Rectal smooth muscle tissue (tissue), 1 donor: ENCODE measurements at regions not wholly inside any gene's neighbourhood (a gene's known extent, or its start where the extent isn't known, plus 50 kb on each side); places are given as distances from the start of the nearest gene placed in this dataset.

Experiments
- H3K27ac ChIP-seq: one replicate; pipeline ENCODE4 v1.7.0; 2013; ENCODE audit warnings: low read depth, low read length, inconsistent platforms
- H3K27me3 ChIP-seq: one replicate; pipeline ENCODE4 v1.7.0; 2013; ENCODE audit warnings: low read length; ENCODE audit not compliant: control insufficient read depth, insufficient read depth
- H3K36me3 ChIP-seq: one replicate; pipeline ENCODE4 v1.7.0; 2013; ENCODE audit warnings: low read length; ENCODE audit not compliant: control insufficient read depth, insufficient read depth
- H3K4me1 ChIP-seq: one replicate; pipeline ENCODE4 v1.7.0; 2013; ENCODE audit warnings: low read length; ENCODE audit not compliant: control insufficient read depth, insufficient read depth
- H3K4me3 ChIP-seq: one replicate; pipeline ENCODE4 v1.7.0; 2013; ENCODE audit warnings: low read length
- H3K9ac ChIP-seq: one replicate; pipeline ENCODE4 v1.7.0; 2013; ENCODE audit warnings: low read length

DNA sequence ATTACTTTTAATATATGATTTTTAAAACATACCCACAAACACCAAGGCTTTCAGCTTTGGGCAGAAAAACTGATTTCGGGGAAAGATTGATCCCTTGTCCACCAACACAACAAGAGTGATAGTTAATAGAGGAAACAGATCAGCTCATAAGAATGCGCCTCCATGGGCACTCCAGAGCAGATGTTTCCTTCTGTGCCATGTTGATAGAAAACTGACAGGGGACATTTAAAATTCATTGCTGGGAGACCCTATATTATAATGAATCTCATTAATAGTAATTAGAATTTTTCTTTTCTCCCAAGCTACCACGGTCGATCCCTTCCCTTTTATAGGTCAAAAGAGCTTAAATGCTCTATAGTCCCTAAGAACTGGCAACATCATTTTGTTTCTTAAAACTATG, 431.2 kb downstream of the IRS2 start:
- Histone ChIP-seq H3K4me1 (no peaks in the 10 kb centered on the region), H3K27me3 (no peaks in the 10 kb centered on the region), H3K36me3 (no peaks in the 10 kb centered on the region), H3K27ac (no peak overlapping the region), H3K4me3 (no peak overlapping the region), H3K9ac (no peak overlapping the region)

DNA sequence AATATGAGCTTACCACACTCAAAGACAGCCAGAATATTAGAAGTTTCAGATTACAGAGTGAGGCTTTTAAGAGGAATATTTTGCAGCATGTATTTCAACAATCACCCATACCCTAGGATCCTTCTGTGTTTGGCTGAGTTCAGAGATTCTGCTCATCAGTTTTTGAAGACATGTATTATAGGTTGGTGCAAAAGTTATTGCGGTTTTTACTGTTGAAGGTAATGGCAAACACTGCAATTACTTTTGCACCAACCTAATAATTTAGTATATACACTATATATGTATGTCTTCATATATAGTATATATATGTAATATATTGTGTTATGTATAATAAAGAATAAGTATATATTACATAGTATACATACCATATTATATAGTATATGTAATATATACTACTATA, 435.1 kb downstream of the IRS2 start:
- H3K9ac ChIP-seq, result no peak overlapping the region
- H3K36me3 ChIP-seq, result no peaks in the 10 kb centered on the region
- no peaks in the 10 kb centered on the region for H3K27me3 ChIP-seq
- H3K27ac ChIP-seq, result no peak overlapping the region
- no peak overlapping the region for H3K4me3 ChIP-seq
- H3K4me1 ChIP-seq, result no peaks in the 10 kb centered on the region

DNA sequence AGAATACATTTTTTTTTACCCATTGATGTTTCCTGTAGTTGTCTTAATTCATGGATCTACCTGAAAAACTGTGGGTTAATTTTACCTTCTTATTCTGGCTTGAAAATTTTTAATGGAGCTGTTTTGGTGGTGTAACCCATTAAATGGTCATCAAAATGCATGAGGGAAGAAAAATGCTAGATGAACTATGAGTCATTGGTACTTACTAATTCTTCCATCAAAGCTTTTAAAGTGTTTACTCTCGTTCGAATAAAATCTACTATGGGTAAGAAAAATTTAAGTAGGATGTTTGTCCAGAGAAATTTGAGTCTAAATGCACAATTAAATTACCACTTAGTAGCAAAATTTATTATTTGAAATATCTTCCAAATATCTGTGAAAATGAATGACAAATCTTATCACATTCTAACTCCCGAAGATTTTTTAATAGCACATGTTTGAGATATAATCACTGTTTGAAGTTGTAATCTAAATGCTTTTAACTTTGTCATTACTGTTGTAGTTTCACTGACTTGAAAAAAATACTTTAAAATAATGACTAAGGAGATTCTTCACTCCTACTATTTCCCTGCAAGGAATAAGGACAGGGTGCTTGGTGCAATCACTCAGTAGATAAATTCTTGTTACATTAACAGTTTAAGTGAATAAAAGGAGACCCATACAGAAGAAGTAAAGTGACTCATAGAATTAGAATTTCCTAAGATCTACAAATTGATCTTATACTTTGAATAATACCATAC, 437.7 kb downstream of the IRS2 start:
- H3K4me1 ChIP-seq, result no peaks in the 10 kb centered on the region
- no peak overlapping the region for H3K9ac ChIP-seq
- no peak overlapping the region for H3K4me3 ChIP-seq
- no peaks in the 10 kb centered on the region for H3K36me3 ChIP-seq
- H3K27ac ChIP-seq, result no peak overlapping the region
- no peaks in the 10 kb centered on the region for H3K27me3 ChIP-seq

GRCh38 chr13:109346060-109346459, 440.3 kb downstream of the IRS2 start:
- H3K27me3 ChIP-seq, result no peaks in the 10 kb centered on the region
- H3K27ac ChIP-seq, result no peak overlapping the region
- no peaks in the 10 kb centered on the region for H3K36me3 ChIP-seq
- H3K4me1 ChIP-seq, result no peaks in the 10 kb centered on the region
- H3K9ac ChIP-seq, result no peak overlapping the region
- H3K4me3 ChIP-seq, result no peak overlapping the region

DNA sequence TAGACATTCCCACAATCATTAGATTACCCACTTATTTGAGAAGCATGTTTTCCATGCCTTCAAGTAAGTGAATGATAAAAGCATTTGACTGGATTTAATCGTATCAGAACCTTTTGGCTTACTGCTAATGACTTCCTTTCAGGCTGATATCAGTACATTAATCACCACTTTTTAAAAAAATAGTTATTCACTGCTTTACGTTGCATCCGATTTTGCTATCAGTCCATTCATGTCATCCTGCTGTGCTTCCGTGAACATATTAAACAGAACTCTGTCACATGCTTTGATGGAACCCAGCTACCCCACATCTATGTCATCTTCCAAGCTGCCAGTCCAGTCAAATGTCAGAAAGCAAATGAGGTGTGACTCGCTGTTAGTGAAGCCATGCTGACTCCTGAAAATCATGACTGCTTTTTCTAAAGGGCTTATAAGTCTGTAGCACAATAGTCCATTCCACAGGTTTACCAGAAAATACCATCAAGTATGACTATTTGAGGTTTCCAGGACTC, 440.9 kb downstream of the IRS2 start:
- no peaks in the 10 kb centered on the region for H3K4me1 ChIP-seq
- no peak overlapping the region for H3K9ac ChIP-seq
- no peaks in the 10 kb centered on the region for H3K36me3 ChIP-seq
- no peak overlapping the region for H3K27ac ChIP-seq
- H3K27me3 ChIP-seq, result no peaks in the 10 kb centered on the region
- no peak overlapping the region for H3K4me3 ChIP-seq

DNA sequence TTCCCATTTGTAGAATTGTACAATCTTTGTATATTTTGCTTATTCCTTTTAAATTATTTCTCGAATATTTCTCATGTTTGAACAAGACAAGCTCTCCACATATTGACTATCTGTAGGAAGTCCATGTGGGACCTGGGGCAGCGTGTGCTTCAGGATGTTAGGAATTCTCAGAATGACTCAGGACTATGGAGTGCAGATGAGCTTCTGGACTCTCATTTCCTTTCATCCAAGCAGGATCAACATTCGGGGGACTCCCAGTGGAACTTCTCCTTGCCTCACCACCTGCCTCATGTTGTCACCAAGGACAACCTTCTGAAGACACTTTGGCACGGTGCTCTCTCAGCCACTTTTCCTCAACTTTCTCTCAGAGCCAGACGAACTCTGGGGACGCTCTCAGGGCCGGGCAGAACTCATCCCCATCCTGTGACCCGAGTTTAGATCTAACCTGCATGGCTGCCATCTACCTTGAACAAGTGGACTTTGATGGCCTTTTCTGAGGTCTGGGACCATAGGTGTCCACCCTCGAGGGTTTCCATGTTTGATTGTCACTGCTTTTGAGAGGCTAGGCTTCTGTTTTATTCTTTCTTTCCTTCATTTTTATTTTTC, 441.7 kb downstream of the IRS2 start:
- no peaks in the 10 kb centered on the region for H3K36me3 ChIP-seq
- H3K4me3 ChIP-seq, result no peak overlapping the region
- no peaks in the 10 kb centered on the region for H3K27me3 ChIP-seq
- no peaks in the 10 kb centered on the region for H3K4me1 ChIP-seq
- no peak overlapping the region for H3K9ac ChIP-seq
- no peak overlapping the region for H3K27ac ChIP-seq

DNA sequence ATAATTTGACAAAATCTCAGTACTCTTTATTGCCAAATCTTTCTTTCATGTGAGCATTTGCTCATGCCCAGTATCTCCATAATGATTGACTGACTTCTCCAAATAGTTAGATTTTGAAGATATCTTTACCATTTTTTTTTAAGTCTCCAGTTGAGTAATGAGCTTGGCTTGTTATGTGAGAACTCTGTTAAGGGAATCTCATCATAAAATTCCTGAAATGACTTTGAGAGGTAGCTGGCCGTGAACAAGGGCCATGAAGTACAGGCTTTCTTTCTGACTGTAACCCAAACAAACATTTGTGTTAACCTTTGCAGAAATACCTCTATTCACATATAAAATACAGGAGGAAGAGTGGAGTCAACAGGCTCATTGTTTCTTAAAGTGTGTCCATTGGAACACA, 449.7 kb downstream of the IRS2 start:
- no peaks in the 10 kb centered on the region for H3K4me1 ChIP-seq
- H3K27me3 ChIP-seq, result no peaks in the 10 kb centered on the region
- H3K27ac ChIP-seq, result no peak overlapping the region
- H3K9ac ChIP-seq, result no peak overlapping the region
- no peak overlapping the region for H3K4me3 ChIP-seq
- no peaks in the 10 kb centered on the region for H3K36me3 ChIP-seq

GRCh38 chr13:109333893-109334651, 452.3 kb downstream of the IRS2 start:
- H3K36me3 ChIP-seq, result no peaks in the 10 kb centered on the region
- H3K27me3 ChIP-seq, result no peaks in the 10 kb centered on the region
- H3K4me1 ChIP-seq, result no peaks in the 10 kb centered on the region
- H3K9ac ChIP-seq, result no peak overlapping the region
- no peak overlapping the region for H3K27ac ChIP-seq
- H3K4me3 ChIP-seq, result no peak overlapping the region

DNA sequence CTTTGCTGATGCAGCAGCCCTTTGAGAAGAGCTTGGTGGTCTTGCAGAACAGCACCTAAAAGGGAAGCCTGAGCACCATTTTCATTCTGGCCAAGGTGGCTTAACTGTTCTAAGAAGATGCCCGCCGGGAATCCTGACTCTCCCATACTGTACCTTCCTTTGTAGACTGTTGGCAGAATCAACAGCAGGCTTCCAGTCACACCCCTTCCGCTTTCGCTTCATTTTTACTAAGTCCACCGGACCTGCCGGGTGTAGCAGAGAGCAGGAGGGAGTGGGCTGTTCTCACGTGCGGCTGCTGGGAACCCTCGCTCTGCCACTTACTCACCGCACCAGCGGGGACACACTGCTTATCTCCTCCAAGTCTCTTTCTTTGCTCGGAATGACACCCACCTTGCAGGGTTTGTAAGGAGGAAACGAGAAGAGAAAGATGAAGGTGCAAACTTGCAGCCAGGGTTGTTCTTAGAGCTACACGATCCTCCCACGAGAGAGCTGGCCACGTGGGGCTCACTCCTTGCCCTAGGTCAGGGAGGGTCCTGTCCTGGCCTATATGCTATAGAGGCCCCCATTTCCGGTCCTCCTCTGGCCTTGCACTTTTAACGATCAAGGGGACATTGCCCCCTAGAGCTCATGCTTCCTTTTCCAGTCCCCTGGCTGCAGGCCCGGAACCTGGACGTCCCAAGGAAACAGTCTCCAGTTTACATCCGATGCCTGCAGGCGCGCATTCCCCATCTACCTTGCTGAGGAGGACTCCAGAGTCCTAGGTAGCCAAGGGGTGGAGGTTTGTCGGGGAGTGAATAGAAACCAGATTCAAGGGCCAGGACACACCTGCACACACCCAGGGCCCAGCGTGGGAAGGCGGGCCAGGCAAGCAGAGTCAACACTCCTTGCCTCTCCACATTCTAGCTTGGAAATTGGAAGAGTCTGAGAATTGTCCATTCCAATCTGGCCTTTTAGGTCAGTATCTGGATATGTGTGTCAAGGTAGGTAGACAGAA, 453.6 kb downstream of the IRS2 start:
- Histone ChIP-seq H3K4me3 (no peak overlapping the region), H3K9ac (no peak overlapping the region), H3K4me1 (no peaks in the 10 kb centered on the region), H3K36me3 (no peaks in the 10 kb centered on the region), H3K27me3 (no peaks in the 10 kb centered on the region), H3K27ac (no peak overlapping the region)

DNA sequence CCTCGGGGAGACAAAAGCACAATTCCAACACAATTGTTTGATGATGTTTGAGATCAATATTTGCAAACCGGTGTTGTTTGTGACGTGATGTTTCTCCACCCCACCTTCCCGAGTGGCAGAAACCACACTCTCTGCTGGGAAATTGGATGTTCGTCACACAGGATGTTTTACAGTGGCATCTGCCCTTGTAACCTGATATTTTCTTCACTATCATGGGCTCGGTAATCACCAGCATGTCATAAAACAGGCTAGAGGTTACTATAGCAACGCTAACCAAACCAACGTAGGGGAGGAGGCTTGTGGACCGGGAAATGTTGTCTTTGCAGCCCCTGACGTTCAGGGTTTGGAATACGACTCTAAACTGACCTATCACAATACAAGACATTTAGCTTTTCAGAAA, 454.5 kb downstream of the IRS2 start:
- H3K27me3 ChIP-seq, result no peaks in the 10 kb centered on the region
- H3K27ac ChIP-seq, result no peak overlapping the region
- H3K36me3 ChIP-seq, result no peaks in the 10 kb centered on the region
- H3K4me3 ChIP-seq, result no peak overlapping the region
- H3K4me1 ChIP-seq, result no peaks in the 10 kb centered on the region
- no peak overlapping the region for H3K9ac ChIP-seq

- H3K4me1 ChIP-seq, result no peaks in the 10 kb centered on the region
- no peak overlapping the region for H3K4me3 ChIP-seq
- no peak overlapping the region for H3K9ac ChIP-seq
- no peak overlapping the region for H3K27ac ChIP-seq
- H3K36me3 ChIP-seq, result no peaks in the 10 kb centered on the region
- H3K27me3 ChIP-seq, result no peaks in the 10 kb centered on the region
These were observed 455.4 kb downstream of the IRS2 start for GRCh38 chr13:109331011-109331433.

- Histone ChIP-seq H3K4me3 (no peak overlapping the region), H3K27ac (no peak overlapping the region), H3K27me3 (no peaks in the 10 kb centered on the region), H3K4me1 (no peaks in the 10 kb centered on the region), H3K36me3 (no peaks in the 10 kb centered on the region), H3K9ac (no peak overlapping the region)
These were observed 456.3 kb downstream of the IRS2 start for GRCh38 chr13:109330123-109330522.
